ENCODE measurements at regions not wholly inside any gene's neighbourhood (a gene's known extent, or its start where the extent isn't known, plus 50 kb on each side); places are given as distances from the start of the nearest gene placed in this dataset.

DNA sequence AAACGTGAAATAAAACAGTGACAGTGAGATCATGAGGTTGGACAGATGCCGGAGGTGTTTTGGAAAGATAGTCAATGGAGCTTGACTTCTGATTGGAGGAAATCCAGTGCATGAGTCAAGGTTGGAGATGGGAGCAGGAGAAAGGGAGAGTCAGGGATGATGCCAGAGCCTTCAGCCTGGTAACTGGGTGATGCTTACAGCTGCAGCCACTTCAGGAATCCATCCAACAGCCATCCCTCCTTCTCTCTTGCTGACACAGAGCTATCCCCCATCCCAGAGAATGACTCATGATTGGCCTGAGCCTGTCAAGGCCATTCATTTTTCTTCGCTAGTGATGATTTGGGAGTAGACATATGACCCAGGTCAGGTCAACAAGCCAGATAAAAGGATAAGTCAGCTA, 112.8 kb downstream of the SAMD5 start:
- DNase-seq (ENCODE audit: low read depth in 2 of 2): no peak

DNA sequence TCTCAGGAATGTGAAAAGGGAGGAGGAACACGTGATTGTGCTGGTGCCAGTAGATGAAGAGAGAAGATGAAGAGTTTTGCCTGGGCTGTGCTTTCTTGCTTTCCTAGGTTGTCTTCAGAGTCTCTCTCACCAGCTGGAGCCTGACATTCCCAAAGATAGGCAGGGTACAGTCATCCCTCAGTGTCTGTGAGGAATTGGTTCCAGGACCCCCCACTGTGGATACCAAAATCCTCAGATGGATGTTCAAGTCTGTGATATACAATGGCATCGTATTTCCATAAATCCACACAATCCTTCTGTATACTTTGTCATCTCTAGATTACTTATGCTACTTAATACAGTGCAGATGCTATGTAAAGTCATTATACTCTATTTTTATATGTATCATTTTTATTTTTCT, 113.5 kb downstream of the SAMD5 start:
- no peak for DNase-seq (ENCODE audit: low read depth in 2 of 2)

DNA sequence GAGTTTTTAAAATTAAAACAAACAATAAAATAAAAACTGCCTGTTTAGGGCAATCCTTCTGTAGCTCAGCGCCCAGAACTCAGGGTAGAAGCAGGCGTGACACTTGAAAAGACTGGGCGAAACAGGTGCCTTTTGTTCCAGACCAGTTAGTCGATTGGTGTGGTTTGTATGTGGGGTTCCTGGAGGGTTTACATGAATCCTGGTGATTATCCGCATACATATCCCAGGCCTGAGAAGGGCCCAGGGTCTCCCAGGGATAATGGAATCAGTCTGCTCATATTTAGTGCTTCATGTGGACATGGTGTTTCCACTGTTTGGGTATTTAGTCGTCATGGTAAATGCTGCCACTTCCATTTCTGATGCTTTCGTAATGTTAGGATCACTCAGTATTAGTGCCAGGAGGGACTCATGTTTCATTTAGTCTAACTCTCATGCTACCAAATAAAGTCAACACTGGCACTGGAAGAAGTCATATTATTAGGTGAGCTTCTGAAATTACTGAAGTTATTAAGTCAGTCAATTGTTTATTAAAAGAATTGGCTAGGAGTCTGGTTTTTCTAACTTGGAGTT, 116.5 kb downstream of the SAMD5 start:
- no peak for DNase-seq (ENCODE audit: low read depth in 2 of 2)

DNA sequence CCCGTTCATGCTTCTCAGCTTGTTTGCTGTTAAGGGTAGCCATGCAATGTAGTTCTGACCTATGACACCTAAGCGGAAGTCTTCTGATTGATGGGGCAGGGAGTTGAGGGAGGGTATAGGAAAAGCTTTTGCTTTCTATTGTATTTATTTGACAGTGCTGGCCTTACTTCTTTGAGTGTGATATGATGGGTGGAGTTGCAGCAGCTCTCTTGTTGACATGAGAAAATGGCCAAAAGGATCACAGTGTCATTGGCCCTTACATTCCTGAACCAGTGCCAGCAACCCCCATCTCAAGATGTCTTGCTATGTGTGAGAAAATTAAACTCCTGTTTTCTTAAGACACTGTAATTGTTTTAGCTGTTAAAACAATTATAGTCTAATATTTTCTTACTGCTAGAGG, 117.5 kb downstream of the SAMD5 start:
- no peak for DNase-seq (ENCODE audit: low read depth in 2 of 2)

DNA sequence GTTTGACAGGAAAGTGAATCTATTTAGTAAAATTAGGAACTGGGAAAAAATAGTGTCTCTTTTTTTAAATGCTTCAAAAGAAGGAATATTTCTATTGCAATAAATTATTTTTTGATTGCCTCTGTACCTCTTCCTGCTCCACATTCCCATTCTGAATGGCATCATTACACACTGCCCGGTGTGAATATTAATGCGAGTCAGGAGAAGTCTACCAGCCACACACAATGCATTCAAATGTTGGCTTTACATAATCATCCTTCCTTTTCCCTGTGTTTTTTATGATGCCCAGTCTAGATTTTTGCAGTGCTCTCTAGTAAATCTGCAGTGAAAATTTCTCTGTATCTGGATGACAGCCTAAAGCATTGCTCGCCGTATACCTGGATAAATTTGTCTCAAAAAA, 118.9 kb downstream of the SAMD5 start:
- no peak for DNase-seq (ENCODE audit: low read depth in 2 of 2)

DNA sequence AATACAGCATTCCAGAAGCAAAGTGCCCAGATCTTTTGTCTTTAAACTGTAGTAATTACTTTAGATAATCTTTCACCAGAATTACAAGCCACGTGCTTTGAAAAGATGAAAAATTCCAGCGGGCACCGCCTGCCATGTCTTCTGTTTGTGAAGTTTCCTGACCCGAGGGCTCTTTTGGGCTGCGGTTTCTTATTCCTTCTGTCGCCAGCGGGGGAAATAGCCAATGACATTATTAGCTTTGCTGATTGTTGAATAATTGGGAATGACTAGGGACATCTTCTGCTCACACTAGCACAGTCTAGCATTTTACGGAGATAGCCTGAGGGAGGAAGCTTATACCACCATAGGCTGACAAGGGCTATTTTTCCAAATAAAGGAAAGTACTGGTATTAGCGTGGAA, 124.7 kb downstream of the SAMD5 start:
- DNase-seq (ENCODE audit: low read depth in 2 of 2): no peak

DNA sequence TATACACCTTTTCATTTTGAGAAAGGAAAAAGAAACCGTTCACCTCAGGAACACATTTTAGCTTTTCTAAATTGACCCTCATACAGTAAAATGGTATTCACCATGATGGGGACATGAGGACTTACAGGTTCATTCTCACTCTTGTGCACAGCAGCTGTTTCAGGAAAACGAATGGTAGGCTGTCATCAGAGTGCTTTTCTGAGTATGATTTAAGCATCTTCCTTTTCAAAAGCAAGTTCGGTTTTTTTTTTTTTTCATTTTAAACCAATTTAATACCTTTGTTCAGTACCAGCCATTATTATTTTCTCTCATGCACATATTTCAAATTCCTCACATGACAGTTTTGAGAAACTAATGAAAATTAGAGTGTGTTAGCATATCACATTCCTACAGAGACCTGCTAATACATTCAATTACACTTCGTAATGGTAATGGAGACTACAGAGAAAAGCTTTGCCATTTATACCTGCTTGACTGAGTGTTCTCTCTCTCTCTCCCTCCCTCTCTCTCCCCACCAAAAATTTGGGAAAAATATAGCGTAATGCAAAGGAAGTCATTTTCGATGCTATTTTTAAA, 129.2 kb downstream of the SAMD5 start:
- no peak for DNase-seq (ENCODE audit: low read depth in 2 of 2)

DNA sequence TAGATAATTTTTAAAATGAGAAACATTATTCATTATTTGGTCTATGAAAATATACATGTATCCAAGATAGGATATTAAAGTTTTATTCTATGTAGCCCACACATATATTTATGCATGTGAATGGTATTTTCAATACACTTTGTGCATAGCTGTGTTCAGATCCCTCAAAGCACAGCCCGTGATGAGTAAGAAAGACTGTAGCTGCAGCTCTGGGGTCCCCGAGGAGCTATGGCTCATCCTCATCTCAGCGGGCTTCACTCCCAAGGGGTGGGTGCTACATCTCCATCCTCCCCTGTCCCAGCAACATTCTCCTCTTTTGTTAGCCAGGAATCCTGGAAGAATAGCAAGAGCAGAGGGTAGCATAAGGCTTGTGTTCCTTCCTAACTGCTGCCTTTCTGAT, 130.8 kb downstream of the SAMD5 start:
- DNase-seq (ENCODE audit: low read depth in 2 of 2): no peak

DNA sequence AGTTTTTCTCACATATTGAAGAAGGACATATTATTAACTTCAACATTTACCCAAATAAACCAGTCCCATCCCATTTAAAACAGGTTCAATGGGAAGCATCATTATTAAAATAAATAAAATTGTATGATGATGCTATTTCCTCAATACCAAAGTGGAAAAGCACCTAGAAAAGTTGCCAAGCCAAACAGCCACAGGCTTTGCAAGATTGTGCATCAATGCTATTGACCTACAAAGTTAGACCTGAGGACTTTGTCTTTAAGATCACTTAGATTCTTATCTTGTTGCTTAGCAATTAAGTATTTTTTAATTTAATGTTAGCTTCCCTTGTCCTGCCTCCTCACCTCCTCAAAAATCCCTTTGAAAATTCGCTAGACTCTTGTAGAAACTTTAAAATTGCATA, 132.1 kb downstream of the SAMD5 start:
- no peak for DNase-seq (ENCODE audit: low read depth in 2 of 2)

DNA sequence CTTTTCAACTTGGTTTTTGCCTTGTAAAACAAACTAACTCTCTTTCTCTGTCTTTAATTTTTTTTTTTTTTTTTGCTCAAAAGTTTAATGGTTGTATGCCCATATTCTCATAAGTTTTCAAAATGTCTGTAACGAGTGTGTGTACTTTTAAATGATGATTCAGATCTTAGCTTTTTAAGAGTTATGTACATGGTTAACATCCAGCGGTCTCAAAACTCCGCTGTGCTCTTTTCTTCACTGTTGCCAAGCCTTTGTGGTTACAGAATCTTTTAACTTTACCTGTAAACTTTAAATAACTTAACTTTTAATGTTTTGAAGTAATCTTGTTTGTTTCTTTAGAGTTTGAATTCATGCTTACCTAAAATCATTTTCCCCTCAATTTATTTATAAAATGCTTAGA, 133.0 kb downstream of the SAMD5 start:
- DNase-seq (ENCODE audit: low read depth in 2 of 2): no peak

DNA sequence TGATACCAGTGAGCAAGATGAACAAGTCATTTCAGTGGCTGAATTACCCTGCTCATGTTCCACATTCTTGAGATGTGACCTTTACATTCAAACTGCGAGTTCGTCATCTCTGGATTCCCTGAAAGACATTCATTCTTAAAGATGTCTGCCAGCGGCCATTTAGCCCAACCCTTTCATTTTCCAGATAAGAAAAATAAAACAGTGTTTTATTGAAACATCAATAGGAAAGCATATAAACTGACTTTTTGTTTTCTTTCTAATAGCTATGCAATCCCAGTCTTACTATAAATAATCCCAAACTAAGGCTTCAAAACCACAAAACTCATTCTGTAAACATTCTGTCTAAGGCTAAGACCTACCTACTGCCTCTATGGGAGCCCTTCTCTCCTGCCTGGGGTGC, 134.0 kb downstream of the SAMD5 start:
- no peak for DNase-seq (ENCODE audit: low read depth in 2 of 2)

DNA sequence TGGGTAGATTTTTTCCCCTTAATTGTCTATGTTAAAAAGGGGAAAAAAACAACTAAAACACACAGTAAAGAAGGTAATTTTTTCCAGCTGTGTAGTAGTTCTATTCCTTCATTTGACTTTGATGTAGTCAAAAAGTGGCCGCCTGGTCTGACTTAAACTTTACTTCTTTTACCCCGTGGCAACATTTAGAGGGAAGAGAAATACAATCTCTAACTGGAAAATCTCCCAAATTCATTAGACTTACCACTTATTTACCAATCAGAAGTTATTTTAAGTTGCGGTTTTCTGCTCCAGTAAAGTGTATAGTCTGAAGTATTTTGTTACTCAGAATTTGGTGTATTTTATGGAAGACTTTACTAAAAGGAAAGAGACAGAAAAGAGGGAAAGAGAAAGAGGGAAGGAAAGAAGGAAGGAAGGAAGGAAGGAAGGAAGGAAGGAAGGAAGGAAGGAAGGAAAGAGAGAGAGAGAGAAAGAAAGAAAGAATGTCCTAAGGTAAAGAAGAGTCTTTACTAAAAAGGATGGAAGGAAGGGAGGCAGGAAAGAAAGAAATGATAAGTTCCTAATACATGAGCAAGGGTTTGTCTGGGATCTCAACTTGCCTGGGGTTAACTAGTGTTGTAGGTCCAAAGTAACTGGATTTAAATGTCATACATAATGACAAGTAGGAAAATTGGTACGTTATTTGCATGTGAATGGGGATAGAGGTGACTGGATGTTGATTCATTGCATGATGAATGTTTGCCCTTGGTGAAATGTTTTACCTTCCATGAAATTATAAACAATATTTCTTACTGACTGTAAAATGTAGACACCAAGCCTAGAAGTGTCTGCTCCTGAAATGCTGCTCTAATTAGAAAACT, 135.1 kb downstream of the SAMD5 start:
- DNase-seq (ENCODE audit: low read depth in 2 of 2): no peak

DNA sequence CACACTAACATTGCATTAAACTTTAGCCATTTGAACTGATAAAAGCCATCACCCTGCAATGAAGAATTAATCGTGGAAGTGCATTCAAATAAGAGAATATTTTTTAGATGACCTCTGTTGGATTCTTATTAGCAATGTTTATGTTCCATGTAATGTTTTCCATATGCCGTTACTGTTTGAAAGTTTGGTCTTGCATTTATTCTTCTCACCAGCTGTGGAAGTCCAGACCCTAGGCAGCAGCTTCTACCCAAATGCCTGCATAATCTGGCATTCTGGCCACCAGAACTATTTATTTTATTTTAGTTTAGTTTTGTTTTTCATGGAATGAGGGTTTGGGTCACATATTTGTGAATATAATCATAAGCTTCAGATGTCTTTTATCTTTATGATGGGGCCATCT, 140.4 kb downstream of the SAMD5 start:
- no peak for DNase-seq (ENCODE audit: low read depth in 2 of 2)

DNA sequence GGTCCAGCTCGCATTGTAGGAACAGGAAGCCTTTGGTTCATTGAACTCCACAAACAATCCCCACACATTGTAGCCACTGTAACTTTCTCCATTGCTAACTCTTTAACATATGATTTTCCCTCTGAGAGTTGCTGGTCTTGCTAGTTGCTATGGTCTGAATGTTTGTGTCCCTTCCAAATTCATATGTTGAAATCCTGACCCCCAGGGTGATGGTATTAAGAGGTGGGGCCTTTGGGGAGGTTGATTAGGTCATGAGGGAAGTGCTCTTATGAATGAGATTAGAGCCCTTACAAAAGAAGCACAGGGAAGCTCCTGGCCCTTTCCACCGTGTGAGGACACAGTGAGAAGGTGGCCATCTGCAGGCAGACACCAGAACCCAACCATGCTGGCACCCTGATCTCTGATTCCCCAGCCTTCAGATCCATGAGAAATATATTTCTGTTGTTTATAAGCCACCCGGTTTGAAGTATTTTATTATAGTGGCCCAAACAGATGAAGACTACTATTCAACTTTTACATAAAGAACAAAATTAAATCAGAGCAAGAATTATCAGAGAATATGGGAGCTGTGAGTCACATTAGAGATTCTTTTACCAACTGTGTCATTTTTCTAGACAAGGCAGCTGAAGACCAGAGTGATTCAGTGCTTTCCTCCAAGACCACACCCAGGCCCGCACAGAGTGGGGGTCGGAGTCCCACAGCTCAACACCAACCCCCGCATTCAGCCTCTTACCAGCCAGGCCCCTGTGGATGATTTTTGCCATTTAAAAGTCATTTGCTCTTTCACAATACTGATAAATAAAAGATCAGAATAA, 143.0 kb downstream of the SAMD5 start:
- DNase-seq (ENCODE audit: low read depth in 2 of 2): no peak

DNA sequence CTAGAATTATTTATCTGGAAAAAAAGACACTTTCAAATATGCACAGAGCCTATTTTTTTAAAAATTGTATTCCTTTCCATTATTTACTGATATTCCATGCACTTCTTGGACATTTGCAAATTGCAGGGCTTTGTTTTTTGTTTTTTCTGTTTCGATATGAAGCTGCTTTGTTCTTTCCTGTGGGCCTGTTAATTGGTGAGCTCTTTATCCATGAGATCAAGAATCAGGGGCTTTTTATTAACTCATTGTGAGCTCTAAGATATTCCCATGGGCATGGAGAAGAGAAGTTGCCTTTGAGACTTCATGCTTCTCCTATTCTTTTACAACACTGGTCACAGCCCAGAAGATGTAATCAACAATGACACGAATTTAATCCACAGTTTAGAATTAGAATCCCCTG, 145.1 kb downstream of the SAMD5 start:
- no peak for DNase-seq (ENCODE audit: low read depth in 2 of 2)

DNA sequence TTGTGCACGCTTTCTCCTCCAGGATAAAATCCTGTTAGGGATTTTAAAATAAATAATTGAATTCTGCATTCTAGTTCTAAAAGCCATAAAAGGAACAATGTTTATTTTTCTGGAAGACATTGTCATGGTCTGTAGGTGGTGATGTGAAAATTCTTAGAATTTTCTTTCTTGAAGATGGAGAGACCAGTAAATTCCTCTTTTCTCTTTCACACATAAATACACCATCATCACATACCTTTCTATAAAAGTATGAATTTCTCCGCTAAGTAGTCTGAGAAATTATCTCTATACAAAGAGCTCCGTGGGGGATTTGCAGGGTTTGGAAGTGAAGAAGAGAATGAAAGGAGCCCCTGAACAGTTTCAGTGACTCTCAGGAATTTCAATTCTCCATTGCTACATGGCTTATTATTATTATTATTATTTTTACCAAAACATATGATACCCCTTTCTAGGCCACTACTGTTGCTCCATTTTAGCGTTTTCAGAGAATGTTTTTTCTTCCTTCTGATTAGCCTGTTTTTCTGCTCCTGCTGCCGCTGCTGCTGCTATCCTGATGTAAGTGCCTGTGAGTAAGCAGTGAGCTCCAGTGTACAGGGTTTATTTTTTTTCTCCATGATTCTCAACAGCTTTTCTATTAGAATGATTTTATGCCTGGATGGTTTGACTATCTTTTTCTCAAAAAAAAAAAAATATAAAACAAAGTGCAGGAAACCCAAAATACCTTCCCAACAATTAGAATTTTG, 145.8 kb downstream of the SAMD5 start:
- no peak for DNase-seq (ENCODE audit: low read depth in 2 of 2)

DNA sequence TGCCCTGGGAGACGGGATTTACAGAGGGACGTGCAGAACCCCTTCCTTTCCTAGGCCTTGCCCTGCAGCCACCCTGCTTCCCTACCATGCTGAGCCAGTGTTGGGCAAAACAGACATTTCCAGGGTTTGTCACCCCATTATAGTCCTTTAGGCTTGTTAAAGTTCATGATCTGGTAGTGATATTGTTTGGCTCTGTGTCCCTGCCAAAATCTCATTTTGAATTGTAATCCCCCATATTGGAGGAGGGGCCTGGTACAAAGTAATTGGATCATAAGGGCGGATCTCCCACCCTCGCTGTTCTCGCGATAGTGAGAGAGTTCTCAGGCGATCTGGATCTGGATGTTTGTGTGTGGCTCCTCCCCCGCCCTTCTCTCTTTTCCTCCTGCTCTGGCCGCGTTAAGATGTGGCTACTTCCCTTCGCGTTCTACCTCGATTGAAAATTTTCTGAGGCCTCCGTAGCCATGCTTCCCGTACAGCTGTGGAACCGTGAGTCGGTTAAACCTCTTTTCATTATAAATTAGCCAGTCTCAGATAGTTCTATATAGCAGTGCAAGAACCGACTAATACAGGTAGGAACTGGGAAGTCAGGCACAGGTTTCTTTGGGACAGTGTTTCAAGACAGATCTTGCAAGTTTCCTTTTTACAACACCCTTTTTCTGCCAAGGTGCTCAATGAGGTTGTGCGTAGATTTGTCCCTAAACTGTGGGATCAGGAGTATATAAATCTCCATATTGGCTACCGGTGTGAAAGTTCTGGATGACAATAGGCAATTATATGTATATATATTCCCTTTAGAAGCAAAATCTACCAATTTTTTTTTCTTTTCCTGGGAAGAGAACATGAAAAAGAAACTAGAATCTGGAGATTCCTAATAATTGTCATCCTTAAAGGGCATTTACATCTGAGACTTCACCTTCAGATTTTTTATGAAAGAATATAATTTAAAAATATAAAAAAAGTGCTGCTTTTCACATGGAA, 152.1 kb downstream of the SAMD5 start:
- no peak for DNase-seq (ENCODE audit: low read depth in 2 of 2)

DNA sequence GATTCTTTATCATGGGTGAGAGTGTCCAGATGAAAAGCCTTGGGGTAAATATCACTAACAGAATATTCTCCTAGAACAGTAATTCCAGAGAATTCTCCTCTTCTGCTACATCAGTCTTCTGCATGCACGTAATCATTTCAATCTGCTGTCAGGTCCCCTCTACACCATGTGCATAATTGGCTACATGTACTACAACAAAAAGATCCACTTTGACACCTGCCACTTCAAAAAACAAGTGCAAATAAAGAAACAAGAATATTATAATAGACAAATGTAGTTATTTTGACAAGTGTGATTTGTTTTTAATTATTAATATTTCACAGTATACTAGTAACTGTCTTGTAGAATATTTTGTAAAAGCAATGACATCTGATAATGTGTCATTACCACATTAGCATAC, 154.2 kb downstream of the SAMD5 start:
- DNase-seq (ENCODE audit: low read depth in 2 of 2): no peak

DNA sequence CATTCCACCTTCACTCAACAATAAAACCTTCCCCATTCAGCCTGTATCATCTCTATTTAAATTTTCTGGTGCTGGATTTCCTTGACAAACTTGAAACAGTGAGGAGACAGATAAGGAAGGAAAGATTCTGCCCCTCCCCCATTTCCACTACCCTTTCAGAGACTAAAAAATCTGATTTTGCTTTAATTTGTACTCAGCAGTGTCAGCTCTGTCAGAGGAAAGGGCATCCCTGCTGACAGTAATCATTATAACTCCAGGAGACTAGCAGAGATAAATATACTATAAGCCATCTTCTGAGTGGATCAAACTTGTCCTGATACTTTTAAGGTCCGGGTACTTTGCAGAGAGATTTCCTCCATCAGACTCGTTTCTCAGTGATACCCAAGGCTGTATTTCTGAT, 155.6 kb downstream of the SAMD5 start:
- no peak for DNase-seq (ENCODE audit: low read depth in 2 of 2)

DNA sequence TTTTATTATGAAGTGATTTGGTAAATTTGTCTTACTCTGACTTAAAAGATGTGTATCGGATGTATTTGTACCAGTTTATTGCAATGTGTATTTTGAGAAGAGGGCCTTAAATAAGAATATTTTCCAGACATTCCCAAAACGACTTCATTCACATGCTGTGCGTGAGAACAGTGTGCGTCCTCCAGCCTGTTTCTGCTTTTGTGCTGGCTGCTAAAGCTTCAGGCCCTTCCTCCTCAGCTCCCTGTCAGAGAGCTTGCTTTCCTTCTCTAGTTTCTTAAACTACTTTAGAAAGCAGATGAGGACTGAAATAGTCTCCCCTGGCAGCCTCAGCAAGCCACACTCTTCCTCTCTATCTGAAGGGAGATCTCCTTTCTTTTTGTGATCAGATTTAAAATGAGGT, 157.8 kb downstream of the SAMD5 start:
- DNase-seq (ENCODE audit: low read depth in 2 of 2): no peak

DNA sequence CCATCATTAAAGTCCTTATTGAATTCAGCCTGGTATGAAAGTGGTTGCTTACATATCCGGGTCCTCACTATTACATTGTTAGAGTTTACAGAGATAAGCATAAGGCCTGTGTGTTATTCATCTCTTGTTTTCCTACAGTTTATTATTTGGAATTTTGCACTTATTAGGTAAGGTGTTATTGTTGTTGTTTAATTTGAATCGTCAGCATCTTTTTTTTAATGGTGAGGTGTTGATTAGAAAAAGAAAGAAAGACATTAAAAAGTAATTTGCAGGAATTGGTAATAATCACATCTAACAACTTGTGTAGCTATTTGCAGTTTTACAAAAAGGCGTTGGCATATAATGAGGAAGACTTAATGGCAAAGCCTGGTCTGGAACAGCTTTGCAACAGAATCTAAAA, 158.6 kb downstream of the SAMD5 start:
- no peak for DNase-seq (ENCODE audit: low read depth in 2 of 2)
